NCI-H226 (cell line): ENCODE measurements at regions not wholly inside any gene's neighbourhood (a gene's known extent, or its start where the extent isn't known, plus 50 kb on each side); places are given as distances from the start of the nearest gene placed in this dataset.
A peak's percentile ranks its signal among the peaks of the same experiment; 100 is the strongest.

Experiments used
- DNase-seq: peaks from one replicate; pipeline ENCODE4 v3.0.0-alpha.2; 2015

GRCh38 chr3:13224967-13225366 is 151.7 kb upstream of the IQSEC1 start:
- DNase-seq = no peak

- DNase-seq = no peak
Observed at GRCh38 chr3:13223574-13224237, 150.5 kb upstream of the IQSEC1 start.

DNA sequence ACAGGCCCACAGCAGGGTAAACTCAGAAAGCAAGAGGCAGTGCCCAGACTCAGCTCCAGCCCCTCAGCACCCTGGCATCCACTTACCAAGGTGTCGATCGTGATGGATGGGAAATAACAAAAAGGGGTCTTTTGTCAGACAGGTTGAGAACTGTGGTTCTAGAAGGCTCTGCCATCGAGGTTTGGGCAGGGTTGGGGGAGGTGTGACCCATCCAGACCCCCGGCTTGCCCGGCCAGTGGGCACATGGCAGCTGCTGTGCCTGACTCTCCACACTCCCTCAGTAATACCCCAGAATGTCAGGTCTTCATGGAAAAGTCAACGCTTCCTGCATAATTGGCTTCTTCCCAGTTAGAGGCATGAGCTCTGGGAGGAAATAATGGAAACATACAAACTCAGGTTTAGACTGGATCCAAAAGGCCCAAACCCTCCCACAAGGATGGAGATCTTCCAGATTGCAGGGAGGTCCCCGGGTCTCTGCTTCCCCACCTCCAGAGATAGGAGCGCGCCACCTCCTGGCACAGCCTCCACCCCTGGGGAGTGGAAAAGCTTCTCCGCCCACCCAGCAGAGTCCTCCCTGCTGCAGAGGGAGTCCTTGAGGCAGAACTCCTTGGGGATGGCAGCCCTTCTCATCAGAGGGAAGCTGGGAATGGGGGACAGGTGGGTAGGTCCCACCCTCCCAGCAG is 149.8 kb upstream of the IQSEC1 start:
- no peak for DNase-seq

DNA sequence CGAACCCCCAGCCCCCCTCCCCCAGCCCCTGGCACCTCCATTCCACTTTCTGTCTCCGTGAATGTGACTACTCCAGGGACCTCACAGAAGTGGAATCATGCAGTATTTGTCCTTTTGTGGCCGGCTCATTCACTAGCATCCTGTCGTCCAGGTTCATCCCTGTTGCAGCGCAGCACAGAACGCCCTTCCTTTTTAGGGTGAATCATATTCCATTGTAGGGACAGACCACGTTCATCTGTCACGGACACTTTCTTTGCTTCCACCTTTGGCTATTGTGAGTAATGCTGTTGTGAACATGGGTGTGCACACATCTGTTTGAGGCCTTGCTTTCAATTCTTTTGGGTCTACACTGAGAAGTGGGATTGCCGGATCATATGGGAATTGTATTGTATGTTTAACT is 148.9 kb upstream of the IQSEC1 start:
- no peak for DNase-seq

DNA sequence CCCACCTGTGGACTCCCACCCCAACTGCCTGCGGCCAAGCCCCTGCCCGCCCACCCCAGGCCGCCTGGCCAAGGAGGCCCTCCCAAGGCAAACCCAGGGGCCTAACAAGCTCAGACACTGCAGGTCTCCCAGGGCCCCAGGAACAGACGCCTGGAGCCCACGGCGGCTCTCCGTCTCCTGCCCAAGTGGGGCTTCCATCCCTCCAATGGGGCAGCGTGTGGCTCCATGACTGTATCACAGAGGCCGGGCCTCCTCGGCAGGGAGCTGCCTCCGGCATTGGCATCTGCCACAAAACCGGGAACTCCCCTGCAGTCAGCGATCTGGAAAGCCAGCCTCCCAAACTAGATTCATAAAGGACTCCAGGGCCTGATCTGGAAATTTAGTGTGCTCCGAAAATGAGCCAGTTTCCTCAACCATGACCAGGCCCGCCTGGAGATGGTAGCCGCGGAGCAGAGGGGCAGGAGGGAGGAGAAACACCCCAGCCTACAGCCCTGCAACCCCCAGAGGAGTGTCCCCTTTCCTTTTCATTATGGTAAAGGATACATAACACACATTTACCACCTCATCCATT is 148.3 kb upstream of the IQSEC1 start:
- DNase-seq = no peak

DNA sequence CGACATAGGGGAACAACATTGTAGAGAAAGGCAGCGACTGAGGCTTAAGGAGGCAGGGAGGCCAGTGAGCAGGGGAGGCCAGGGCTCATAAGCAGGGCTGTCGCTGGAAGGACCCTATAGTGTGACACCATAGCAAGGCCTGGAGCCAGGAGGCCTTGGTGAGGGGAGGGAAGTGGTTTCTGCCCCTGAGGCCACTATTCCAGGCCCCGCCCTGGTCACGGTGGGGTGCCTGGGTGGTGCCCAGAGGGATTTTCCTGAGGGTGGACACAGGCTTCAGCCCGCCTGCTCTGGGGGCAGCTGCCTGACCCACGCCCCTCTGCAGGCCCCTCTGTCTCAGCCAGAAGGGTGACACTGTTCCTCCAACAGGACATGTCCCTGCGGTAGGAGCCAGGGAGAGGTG is 147.8 kb upstream of the IQSEC1 start:
- no peak for DNase-seq

DNA sequence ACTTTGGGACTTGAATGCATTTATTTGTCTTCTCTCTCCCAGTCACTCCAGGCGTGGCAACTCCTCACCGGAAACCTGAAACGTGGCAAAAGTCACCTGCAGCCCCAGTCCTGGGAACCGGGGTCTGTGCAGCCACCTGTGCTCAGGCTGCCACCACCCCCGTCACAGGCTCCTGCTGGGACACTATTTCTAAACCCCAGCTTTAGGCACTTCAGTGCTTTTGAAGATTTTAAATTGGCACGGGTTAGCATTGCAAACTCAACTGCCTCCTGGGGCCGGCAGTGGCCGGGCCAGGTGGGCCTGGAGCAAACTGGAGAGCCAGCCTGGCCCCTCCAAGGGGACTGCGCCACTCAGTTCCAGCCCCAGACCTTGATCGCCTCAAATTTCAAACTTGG is 146.7 kb upstream of the IQSEC1 start:
- no peak for DNase-seq

GRCh38 chr3:13219077-13219901 is 146.1 kb upstream of the IQSEC1 start:
- no peak for DNase-seq

GRCh38 chr3:13218541-13218908 is 145.3 kb upstream of the IQSEC1 start:
- DNase-seq = no peak

GRCh38 chr3:13217736-13218540 is 144.7 kb upstream of the IQSEC1 start:
- peak; percentile 93 for DNase-seq

GRCh38 chr3:13217253-13217652 is 144.0 kb upstream of the IQSEC1 start:
- DNase-seq = no peak

DNA sequence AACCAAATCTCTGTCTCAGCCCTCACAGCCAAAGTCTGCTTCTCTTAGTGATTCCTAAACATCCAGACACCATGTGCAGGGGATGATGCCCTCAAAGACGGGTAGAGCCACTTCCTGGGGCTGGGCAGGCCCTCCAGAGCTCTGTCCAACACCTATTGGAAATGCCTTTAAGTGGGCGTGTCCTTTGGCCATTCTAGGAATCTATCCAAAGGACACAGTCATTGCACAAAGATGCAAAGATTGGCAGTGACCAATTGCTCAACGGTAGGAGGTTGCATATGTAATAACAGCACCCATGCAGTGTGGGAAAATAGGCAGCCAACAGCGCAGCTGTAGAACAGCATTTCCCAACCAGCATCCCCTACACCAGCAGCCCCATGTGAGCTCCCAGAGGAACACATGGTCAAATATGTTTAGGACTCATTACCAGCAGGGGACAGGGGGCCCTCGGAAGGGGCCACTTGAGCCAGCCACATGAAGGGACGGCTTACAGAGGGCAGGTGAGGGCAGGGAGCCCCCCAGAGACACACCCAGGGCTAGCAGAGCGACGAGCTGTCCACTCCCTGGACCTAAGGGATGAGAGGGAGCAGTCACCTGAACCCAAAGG is 142.8 kb upstream of the IQSEC1 start:
- DNase-seq = peak; percentile 90

- DNase-seq = no peak
Observed at GRCh38 chr3:13214847-13215472, 141.7 kb upstream of the IQSEC1 start.

DNA sequence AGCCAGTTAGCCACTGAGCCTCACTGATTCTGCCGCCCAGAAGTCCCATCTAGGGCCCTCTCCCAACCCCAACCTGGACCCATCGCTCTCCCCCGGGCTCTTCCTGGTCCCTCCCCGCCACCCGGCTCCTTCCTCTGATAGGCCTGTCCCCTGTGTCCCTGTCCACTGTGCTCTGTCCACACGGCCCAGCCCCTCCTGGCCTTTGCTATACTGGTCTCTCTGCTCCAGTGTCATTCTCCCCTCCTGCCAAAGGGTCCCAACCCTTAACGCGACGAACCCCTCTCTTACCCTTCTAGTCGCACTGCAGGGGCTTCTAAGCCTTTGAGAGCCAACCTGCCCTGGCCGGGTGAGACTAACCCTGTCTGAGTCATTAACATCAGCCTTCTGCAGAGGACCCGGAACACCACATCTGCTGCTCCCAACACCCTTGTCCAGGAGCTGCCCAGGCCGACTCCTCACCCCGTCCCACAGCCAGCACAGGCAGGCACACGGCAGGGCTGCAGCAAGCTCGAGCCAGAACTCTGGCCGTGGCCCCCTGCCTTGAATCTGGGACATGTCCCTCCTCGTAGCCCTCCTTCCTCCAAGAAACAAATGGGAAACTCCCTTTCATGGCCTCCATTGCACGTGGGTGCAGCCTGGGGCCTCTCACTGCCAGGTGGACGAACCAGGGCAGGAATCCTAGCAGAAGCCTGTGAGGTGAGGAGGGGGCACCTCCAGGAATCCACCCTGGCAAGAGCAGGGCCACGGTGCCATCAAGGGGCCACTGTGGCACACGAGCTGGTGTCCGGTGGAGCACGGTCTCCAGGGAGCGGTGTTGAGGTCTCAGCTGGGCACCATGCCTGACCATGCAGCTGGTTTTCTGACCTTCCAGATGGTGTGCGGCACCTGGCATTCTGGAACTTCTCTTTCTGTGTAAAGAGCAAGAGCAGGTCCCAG is 140.9 kb upstream of the IQSEC1 start:
- no peak for DNase-seq

GRCh38 chr3:13213490-13213889 is 140.3 kb upstream of the IQSEC1 start:
- no peak for DNase-seq

DNA sequence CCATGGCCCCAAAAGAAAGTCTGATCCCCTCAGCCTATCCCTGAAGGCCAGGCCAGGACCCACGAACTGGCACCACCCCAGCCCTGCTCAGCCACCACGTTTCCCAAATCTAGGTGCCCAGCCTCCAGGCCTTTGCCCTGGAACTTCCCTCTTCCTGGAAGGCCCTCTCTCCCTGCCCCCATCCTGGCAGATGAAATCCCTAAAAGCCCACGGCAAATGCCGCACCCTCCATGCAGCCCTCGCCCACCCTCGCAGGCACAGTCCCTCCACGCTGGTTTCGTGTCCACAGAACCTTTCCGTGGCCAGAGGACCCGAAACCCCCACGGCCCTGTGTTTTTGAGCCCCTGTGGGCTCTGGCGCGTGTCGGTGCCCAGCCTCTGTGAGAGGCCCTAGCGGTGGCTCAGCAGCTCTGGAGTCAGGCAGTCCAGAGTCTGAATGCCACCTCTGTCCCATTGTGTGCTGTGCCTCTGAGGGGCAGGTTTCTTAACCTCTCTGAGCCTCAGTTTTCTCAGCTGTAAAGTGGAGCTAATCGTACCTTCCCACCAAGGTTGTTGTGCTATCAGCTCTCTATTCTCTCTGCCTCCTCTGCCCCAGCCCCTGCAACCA is 138.5 kb upstream of the IQSEC1 start:
- DNase-seq = no peak

DNA sequence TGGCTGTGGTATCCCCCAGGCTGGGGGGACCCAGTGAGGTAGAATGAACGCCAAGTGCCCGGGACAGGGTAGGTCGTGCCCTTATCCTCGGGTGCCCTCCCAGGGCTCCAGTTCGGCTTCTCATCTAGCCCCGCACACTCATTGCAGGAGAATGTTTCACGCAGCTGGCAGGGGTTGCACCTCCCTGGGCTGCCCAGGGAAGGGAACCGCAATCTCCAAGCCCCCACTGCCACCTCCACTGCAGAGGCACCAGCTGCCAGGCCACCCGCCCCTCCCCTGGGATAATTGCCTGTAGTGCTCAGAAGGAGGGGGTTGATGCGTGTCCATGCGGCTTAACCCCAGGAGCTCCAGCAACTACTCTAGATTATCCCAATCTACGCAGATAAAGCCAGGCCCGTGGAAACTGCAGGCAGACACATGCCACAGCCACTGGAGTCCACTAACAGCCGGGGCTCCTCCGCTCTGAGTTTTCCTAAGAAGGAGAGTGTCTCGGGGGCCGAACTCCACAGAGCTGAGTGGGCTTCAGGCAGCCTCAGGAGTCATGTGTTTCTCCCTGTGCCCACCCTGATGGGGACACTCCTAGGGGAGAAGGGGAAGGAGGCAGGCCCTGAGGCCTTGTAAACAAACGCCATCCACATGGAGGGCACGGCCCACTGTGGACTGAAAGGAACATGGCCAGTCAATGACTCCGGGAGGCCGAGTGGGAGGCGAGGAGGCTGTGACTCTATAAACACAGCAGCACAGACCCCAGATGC is 137.2 kb upstream of the IQSEC1 start:
- no peak for DNase-seq

- no peak for DNase-seq
Observed at GRCh38 chr3:13209634-13209997, 136.4 kb upstream of the IQSEC1 start.
